H1 (cell line): ENCODE measurements at regions not wholly inside any gene's neighbourhood (a gene's known extent, or its start where the extent isn't known, plus 50 kb on each side); places are given as distances from the start of the nearest gene placed in this dataset.

ENCODE experiments used
- CHD1 ChIP-seq: IDR thresholded peaks from 2 replicates; pipeline ENCODE4 v1.6.1; 2012; ENCODE audit warnings: low read depth, low read length, improper control_type of control experiment
- EP300 ChIP-seq, 2 experiments: IDR thresholded peaks; 1 replicate in 1 of 2; 2 replicates in 1 of 2; pipeline ENCODE4 v1.6.1; 2011 to 2012; ENCODE audit warnings: low read depth in 2 of 2, low read length in 2 of 2, mild to moderate bottlenecking in 2 of 2, borderline replicate concordance in 1 of 2, inconsistent platforms in 1 of 2, moderate library complexity in 1 of 2
- POLR2A ChIP-seq, 2 experiments: IDR thresholded peaks; 1 replicate in 1 of 2; 2 replicates in 1 of 2; pipeline ENCODE4 v1.6.1; 2011; ENCODE audit warnings: low read depth in 2 of 2, low read length in 2 of 2, mild to moderate bottlenecking in 2 of 2; ENCODE audit errors: control extremely low read depth in 1 of 2
- RFX5 ChIP-seq: IDR thresholded peaks from 2 replicates; pipeline ENCODE4 v1.6.1; 2011; ENCODE audit warnings: low read depth, low read length, improper control_type of control experiment, borderline replicate concordance
- SIRT6 ChIP-seq: IDR thresholded peaks from one replicate; pipeline ENCODE4 v1.7.1; 2012; ENCODE audit warnings: low read length, inconsistent platforms
- TF ChIP-seq, protein P1 (sequence below), 3 experiments: IDR thresholded peaks; 1 replicate in 2 of 3; 2 replicates in 1 of 3; pipeline versions ENCODE4 v1.5.1 to v1.6.1; 2011; ENCODE audit warnings: low read length in 3 of 3, mild to moderate bottlenecking in 3 of 3, inconsistent platforms in 2 of 3, low read depth in 1 of 3, moderate library complexity in 1 of 3; ENCODE audit not compliant: insufficient read depth in 1 of 3; ENCODE audit errors: control extremely low read depth in 1 of 3

DNA sequence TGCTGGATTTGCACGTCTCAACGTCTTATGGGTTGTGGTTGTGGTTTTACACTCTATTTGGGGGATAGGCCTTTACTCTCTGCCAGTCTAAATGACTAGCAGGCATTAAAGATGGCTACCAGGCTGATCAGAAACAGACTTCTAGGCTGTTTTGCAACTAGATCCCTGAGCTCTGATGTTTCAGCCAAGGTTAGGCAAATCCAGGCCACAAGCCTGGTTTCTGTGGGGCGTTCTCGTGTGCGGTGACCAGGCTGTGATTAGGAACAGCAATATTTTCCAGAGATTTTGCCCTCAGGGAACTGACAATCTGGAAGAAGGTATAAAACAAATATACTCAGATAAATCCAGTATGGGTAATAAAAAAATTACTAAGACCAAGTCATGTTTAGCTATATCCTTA lies 502.4 kb downstream of the INSC start (continued):
- no peak for TF ChIP-seq EP300 (IDR thresholded peaks at IDR 0.05; ENCODE audit: borderline replicate concordance in 1 of 2, low read depth in 2 of 2, low read length in 2 of 2)
- TF ChIP-seq RFX5 = no peak
- TF ChIP-seq, protein P1, sequence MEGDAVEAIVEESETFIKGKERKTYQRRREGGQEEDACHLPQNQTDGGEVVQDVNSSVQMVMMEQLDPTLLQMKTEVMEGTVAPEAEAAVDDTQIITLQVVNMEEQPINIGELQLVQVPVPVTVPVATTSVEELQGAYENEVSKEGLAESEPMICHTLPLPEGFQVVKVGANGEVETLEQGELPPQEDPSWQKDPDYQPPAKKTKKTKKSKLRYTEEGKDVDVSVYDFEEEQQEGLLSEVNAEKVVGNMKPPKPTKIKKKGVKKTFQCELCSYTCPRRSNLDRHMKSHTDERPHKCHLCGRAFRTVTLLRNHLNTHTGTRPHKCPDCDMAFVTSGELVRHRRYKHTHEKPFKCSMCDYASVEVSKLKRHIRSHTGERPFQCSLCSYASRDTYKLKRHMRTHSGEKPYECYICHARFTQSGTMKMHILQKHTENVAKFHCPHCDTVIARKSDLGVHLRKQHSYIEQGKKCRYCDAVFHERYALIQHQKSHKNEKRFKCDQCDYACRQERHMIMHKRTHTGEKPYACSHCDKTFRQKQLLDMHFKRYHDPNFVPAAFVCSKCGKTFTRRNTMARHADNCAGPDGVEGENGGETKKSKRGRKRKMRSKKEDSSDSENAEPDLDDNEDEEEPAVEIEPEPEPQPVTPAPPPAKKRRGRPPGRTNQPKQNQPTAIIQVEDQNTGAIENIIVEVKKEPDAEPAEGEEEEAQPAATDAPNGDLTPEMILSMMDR (IDR thresholded peaks at IDR 0.05; ENCODE audit: control extremely low read depth in 1 of 3, insufficient read depth in 1 of 3, low read depth in 1 of 3, low read length in 3 of 3) = no peak
- TF ChIP-seq POLR2A (IDR thresholded peaks at IDR 0.05; ENCODE audit: control extremely low read depth in 1 of 2, low read depth in 2 of 2, low read length in 2 of 2) = no peak
- TF ChIP-seq SIRT6 = no peak
- TF ChIP-seq CHD1 = no peak
